ENCODE measurements at regions not wholly inside any gene's neighbourhood (a gene's known extent, or its start where the extent isn't known, plus 50 kb on each side); places are given as distances from the start of the nearest gene placed in this dataset.

DNA sequence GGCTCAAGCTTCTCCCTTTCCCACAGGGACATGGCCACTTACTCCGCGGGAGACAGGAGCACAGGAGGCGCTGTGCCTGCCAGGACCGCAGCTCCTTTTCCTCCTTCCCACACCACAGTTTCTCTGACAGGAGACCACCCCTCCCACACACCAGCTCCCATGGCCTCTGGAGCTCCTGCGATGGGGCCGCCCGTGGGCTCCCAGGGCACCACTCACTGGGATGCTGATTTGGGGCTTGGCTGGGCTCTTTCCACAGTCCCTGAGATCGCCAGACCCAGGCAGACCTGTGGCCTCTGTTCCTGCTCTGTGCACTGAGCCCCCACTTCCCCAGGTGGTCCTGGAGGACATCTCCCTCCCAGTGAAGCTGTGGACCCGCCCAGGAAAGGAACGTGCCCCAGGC, 226.9 kb upstream of the SHH start:
- ChIA-PET POLR2A (no interaction called here), CTCF (no interaction called here)
- no peak for ATAC-seq (ENCODE audit: low read depth)
- H2AFZ ChIP-seq (ENCODE audit: insufficient read depth, low read depth, low read length, poor library complexity, severe bottlenecking), result no peak overlapping the region
- Mint-ChIP-seq H3K9me3 (ENCODE audit: insufficient read depth) (no peaks in the 10 kb centered on the region), H3K27ac (no peak overlapping the region), H3K4me3 (no peak overlapping the region), H3K27me3 (no peaks in the 10 kb centered on the region), H3K4me1 (peaks cover 5% of the 10 kb centered on the region)
- no peak overlapping the region for H3K4me3 ChIP-seq (ENCODE audit: control extremely low read depth in 1 of 5, extremely low read depth in 1 of 5, insufficient read depth in 1 of 5, low read depth in 2 of 5, low read length in 4 of 5)
- H4K20me1 ChIP-seq (ENCODE audit: control insufficient read depth, insufficient read depth, low read length, poor library complexity, severe bottlenecking), result no peaks in the 10 kb centered on the region
- no peaks in the 10 kb centered on the region for H3K79me2 ChIP-seq (ENCODE audit: control insufficient read depth, insufficient read depth, low read length)
- H3K4me2 ChIP-seq (replicated peaks; ENCODE audit: low read depth, low read length, poor library complexity, severe bottlenecking), result no peak overlapping the region
- no peaks in the 10 kb centered on the region for H3K36me3 ChIP-seq (replicated peaks in 1 of 2; ENCODE audit: control extremely low read depth in 1 of 2, control insufficient read depth in 1 of 2, extremely low read depth in 1 of 2, insufficient read depth in 2 of 2, low read length in 1 of 2)
- H3K9me3 ChIP-seq (ENCODE audit: control extremely low read depth in 1 of 3, control insufficient read depth in 2 of 3, insufficient read depth in 1 of 3, low read length in 2 of 3), result no peaks in the 10 kb centered on the region
- H3K27me3 ChIP-seq (replicated peaks in 1 of 4; ENCODE audit: control extremely low read depth in 1 of 4, control insufficient read depth in 3 of 4, insufficient read depth in 4 of 4, low read length in 3 of 4), result no peaks in the 10 kb centered on the region
- no peak for DNase-seq
- peaks cover 3 to 4% of the 10 kb centered on the region in 2 donors for H3K4me1 ChIP-seq (ENCODE audit: control insufficient read depth in 2 of 2, insufficient read depth in 2 of 2, low read length in 2 of 2)
- intact Hi-C loops (cut with micrococcal nuclease), result no loop called here
- no peak for TF ChIP-seq EZH2 (IDR thresholded peaks at IDR 0.05; ENCODE audit: borderline replicate concordance, insufficient read depth, low read depth, low read length, poor library complexity, severe bottlenecking)
- TF ChIP-seq, protein P1, sequence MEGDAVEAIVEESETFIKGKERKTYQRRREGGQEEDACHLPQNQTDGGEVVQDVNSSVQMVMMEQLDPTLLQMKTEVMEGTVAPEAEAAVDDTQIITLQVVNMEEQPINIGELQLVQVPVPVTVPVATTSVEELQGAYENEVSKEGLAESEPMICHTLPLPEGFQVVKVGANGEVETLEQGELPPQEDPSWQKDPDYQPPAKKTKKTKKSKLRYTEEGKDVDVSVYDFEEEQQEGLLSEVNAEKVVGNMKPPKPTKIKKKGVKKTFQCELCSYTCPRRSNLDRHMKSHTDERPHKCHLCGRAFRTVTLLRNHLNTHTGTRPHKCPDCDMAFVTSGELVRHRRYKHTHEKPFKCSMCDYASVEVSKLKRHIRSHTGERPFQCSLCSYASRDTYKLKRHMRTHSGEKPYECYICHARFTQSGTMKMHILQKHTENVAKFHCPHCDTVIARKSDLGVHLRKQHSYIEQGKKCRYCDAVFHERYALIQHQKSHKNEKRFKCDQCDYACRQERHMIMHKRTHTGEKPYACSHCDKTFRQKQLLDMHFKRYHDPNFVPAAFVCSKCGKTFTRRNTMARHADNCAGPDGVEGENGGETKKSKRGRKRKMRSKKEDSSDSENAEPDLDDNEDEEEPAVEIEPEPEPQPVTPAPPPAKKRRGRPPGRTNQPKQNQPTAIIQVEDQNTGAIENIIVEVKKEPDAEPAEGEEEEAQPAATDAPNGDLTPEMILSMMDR (IDR thresholded peaks at IDR 0.05), result no peak
- 95% methylated on average over 8 of the region's 10 CpGs for WGBS (ENCODE audit: insufficient coverage)
- no peak overlapping the region for H3K27ac ChIP-seq (ENCODE audit: low read length in 2 of 2)
- no peak overlapping the region for H3K9ac ChIP-seq (ENCODE audit: low read length)

DNA sequence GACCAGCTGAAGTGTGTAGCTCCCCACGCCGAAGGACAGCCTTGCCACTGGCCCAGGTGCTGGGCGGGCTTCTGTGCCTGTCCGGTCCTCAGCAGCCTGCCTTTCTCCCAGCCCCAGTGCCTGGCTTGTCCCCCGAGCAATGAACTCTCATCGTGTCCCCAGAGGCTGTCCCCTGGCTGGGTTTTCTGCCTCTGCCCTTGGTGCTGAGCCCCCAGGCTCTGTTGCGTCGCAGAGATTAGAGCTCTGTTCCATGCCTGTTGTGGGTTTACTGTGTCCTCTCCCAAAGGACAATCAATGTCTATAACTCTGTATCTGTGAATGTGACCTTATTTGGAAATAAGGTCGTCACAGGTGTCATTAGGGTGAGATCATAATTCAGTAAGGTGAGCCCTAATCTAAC, 226.1 kb upstream of the SHH start:
- H3K27me3 ChIP-seq (replicated peaks in 1 of 4; ENCODE audit: control extremely low read depth in 1 of 4, control insufficient read depth in 3 of 4, insufficient read depth in 4 of 4, low read length in 3 of 4), result no peaks in the 10 kb centered on the region
- no peak overlapping the region for H3K4me3 ChIP-seq (ENCODE audit: control extremely low read depth in 1 of 5, extremely low read depth in 1 of 5, insufficient read depth in 1 of 5, low read depth in 2 of 5, low read length in 4 of 5)
- peaks cover 3 to 4% of the 10 kb centered on the region in 2 donors for H3K4me1 ChIP-seq (ENCODE audit: control insufficient read depth in 2 of 2, insufficient read depth in 2 of 2, low read length in 2 of 2)
- H2AFZ ChIP-seq (ENCODE audit: insufficient read depth, low read depth, low read length, poor library complexity, severe bottlenecking), result no peak overlapping the region
- 90% methylated on average over 9 of the region's 9 CpGs for WGBS (ENCODE audit: insufficient coverage)
- peaks cover 0 to 4% (median 0%) of the 10 kb centered on the region in 3 donors for H3K9me3 ChIP-seq (ENCODE audit: control extremely low read depth in 1 of 3, control insufficient read depth in 2 of 3, insufficient read depth in 1 of 3, low read length in 2 of 3)
- H3K4me2 ChIP-seq (replicated peaks; ENCODE audit: low read depth, low read length, poor library complexity, severe bottlenecking), result no peak overlapping the region
- H3K9ac ChIP-seq (ENCODE audit: low read length), result no peak overlapping the region
- no peak overlapping the region for H3K27ac ChIP-seq (ENCODE audit: low read length in 2 of 2)
- Mint-ChIP-seq H3K9me3 (ENCODE audit: insufficient read depth) (no peaks in the 10 kb centered on the region), H3K4me3 (no peak overlapping the region), H3K4me1 (peaks cover 6% of the 10 kb centered on the region), H3K27ac (no peak overlapping the region), H3K27me3 (no peaks in the 10 kb centered on the region)
- intact Hi-C loops (cut with micrococcal nuclease), result no loop called here
- no peaks in the 10 kb centered on the region for H4K20me1 ChIP-seq (ENCODE audit: control insufficient read depth, insufficient read depth, low read length, poor library complexity, severe bottlenecking)
- DNase-seq (no peak), ATAC-seq (ENCODE audit: low read depth) (no peak)
- CTCF ChIA-PET, result no interaction called here
- H3K36me3 ChIP-seq (replicated peaks in 1 of 2; ENCODE audit: control extremely low read depth in 1 of 2, control insufficient read depth in 1 of 2, extremely low read depth in 1 of 2, insufficient read depth in 2 of 2, low read length in 1 of 2), result no peaks in the 10 kb centered on the region
- TF ChIP-seq, protein P1 (IDR thresholded peaks at IDR 0.05), result no peak
- no peak for TF ChIP-seq EZH2 (IDR thresholded peaks at IDR 0.05; ENCODE audit: borderline replicate concordance, insufficient read depth, low read depth, low read length, poor library complexity, severe bottlenecking)
- POLR2A ChIA-PET, result no interaction called here
- no peaks in the 10 kb centered on the region for H3K79me2 ChIP-seq (ENCODE audit: control insufficient read depth, insufficient read depth, low read length)

Data from B cell (primary cell).